22Rv1 (cell line): ENCODE measurements at regions not wholly inside any gene's neighbourhood (a gene's known extent, or its start where the extent isn't known, plus 50 kb on each side); places are given as distances from the start of the nearest gene placed in this dataset.

Experiments
- ZFX ChIP-seq: fragments of 450-650 bp; IDR thresholded peaks from 2 replicates; pipeline ENCODE4 v1.6.1; 2017; ENCODE audit warnings: antibody characterized with exemption, borderline replicate concordance
- TF ChIP-seq, protein P1 (sequence below): fragments of 450-650 bp; IDR thresholded peaks from 2 replicates; pipeline ENCODE4 v1.5.1; 2017; ENCODE audit warnings: mild to moderate bottlenecking

DNA sequence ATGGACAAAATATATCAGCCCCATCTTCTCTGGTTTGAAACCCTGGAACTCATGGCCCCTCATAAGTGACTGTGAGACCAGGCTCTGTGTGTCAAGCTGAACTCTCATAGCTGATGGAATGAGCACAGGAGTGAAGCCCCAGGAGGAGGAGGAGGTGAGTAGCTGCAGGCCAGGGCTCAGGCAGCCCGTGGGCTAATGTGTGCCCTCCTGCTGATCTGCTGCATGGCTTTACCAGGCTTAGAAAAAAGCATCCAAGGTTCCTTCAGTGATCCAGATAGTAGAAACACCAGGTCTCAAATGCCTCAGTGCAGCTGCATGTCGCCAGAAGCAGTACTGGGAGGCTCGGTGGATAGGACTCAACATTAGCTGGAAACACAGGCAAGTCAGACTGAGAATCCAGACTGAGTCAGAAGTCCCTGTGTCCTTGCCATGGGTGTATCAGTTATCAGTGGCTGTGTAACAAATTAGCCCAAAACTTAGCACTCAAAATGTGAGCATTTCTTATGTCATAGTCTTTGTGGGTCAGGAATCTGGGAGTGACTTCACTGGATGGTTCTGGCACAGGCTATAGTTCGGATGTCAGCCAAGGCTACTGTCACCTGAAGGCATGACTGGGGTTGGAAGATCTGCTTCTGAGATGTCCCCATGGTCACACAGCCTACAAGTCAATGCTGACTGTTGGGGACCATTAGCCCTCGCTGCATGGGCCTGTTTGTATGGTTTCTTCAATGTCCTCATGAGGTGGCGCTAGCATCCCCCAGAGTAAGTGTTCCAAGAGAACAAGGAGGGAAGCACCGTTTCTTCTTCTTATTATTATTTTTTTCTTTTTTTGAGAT lies 255.4 kb upstream of the IRF2BP2 start:
- TF ChIP-seq, protein P1, sequence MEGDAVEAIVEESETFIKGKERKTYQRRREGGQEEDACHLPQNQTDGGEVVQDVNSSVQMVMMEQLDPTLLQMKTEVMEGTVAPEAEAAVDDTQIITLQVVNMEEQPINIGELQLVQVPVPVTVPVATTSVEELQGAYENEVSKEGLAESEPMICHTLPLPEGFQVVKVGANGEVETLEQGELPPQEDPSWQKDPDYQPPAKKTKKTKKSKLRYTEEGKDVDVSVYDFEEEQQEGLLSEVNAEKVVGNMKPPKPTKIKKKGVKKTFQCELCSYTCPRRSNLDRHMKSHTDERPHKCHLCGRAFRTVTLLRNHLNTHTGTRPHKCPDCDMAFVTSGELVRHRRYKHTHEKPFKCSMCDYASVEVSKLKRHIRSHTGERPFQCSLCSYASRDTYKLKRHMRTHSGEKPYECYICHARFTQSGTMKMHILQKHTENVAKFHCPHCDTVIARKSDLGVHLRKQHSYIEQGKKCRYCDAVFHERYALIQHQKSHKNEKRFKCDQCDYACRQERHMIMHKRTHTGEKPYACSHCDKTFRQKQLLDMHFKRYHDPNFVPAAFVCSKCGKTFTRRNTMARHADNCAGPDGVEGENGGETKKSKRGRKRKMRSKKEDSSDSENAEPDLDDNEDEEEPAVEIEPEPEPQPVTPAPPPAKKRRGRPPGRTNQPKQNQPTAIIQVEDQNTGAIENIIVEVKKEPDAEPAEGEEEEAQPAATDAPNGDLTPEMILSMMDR = no peak
- TF ChIP-seq ZFX = no peak
